GM12872 (cell line): ENCODE measurements at regions not wholly inside any gene's neighbourhood (a gene's known extent, or its start where the extent isn't known, plus 50 kb on each side); places are given as distances from the start of the nearest gene placed in this dataset.

Source experiments
- CTCF ChIP-seq: IDR thresholded peaks from 3 replicates; pipeline ENCODE4 v1.5.1; 2011; ENCODE audit warnings: low read depth, mild to moderate bottlenecking, low read length, moderate library complexity; ENCODE audit not compliant: insufficient read depth

DNA sequence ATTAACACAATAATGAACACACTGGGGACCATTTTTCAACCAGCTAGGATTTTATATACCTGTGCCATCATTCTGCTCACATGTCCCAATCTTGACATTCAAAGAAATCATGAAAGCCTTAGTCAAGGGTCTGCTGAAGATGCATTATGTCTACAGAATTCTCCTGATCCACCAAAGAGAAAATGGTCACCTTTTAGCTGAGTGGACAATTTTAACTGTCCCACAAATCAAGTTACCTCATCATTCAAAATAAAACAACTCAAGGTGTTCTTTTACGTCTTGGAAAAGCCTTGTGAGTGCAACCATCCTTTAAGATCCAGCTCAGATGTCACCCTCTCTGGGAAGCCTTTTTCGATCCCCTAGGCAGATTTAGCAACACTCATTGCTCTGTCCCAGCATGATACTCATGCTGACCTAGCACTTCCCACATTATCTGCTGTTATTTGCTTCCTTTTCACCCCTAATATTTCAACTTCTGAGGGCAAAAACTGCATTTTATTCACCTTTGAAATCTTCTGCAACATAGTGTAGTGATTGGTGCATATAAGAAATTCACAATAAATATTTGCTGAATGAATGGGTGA, 80.1 kb downstream of the LMO4 start:
- no peak for TF ChIP-seq CTCF

- TF ChIP-seq CTCF, result no peak
Observed at GRCh38 chr1:87410776-87411480, 82.2 kb downstream of the LMO4 start.

GRCh38 chr1:87418048-87418447, 89.4 kb downstream of the LMO4 start:
- no peak for TF ChIP-seq CTCF

DNA sequence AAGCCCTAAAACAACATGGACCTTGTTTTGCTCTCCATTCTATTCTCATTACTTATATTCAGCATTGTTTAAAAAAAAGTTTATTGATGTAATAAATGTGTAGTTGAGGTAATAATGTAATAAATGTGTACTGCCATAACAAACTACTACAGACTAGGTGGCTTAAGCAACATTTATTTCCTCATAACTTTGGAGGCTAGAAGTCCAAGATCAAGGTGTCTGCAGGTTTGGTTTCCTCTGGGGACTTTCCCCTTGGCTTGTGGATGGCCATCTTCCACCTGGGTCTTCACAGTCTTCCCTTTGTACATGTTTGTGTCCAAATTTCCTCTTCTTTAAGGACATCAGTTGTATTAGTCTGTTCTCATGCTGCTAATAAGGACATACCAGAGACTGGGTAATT, 93.1 kb downstream of the LMO4 start:
- no peak for TF ChIP-seq CTCF

DNA sequence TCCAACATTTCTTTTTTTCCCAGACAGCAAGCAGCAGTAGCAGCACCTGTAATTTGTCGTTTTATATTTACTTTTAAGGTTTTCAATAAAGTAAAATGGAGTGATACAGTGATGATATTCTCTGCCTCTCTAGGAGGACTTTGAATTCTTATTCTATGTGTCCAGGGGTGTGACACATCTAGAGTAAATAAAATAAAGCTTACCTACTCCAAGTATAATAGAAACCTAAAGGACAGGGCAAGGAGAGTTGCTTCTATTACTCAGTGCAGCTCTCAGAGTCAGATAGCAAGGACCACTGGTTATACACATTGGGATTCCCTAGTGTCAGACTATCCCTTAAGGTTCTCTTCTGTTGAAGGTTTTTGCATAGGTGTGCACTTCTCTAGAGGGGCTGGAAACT, 95.9 kb downstream of the LMO4 start:
- no peak for TF ChIP-seq CTCF

GRCh38 chr1:87426463-87427249, 98.0 kb downstream of the LMO4 start:
- TF ChIP-seq CTCF, result no peak

- no peak for TF ChIP-seq CTCF
Observed at GRCh38 chr1:87428367-87428766, 99.7 kb downstream of the LMO4 start.
